Loucy (cell line): ENCODE measurements at regions not wholly inside any gene's neighbourhood (a gene's known extent, or its start where the extent isn't known, plus 50 kb on each side); places are given as distances from the start of the nearest gene placed in this dataset.

ENCODE experiments used
- H2AFZ ChIP-seq: fragments of 200-600 bp; sonication (generic); 2 replicates; pipeline ENCODE4 v1.6.0; 2016; ENCODE audit warnings: antibody characterized with exemption, mild to moderate bottlenecking, low read length, moderate library complexity
- H3F3A ChIP-seq: fragments of 200-600 bp; 2 replicates; pipeline ENCODE4 v1.6.0; 2016; ENCODE audit warnings: antibody characterized with exemption, low read depth, mild to moderate bottlenecking
- H3K27me3 ChIP-seq: fragments of 200-600 bp; sonication (generic); 2 replicates; pipeline ENCODE4 v1.6.1; 2014; ENCODE audit warnings: low read length, mild to moderate bottlenecking; ENCODE audit not compliant: insufficient read depth, poor library complexity, severe bottlenecking
- H3K36me3 ChIP-seq: fragments of 200-600 bp; sonication (generic); 2 replicates; pipeline ENCODE4 v1.6.1; 2016; ENCODE audit warnings: low read length; ENCODE audit not compliant: insufficient read depth
- H3K4me1 ChIP-seq: fragments of 200-600 bp; sonication (generic); 2 replicates; pipeline ENCODE4 v1.5.1; 2014; ENCODE audit warnings: low read length, mild to moderate bottlenecking; ENCODE audit not compliant: insufficient read depth, poor library complexity, severe bottlenecking
- H3K4me2 ChIP-seq: fragments of 200-600 bp; sonication (generic); 2 replicates; pipeline ENCODE4 v1.6.0; 2014; ENCODE audit warnings: antibody characterized with exemption, low read length, low read depth, mild to moderate bottlenecking; ENCODE audit not compliant: poor library complexity, severe bottlenecking
- H3K4me3 ChIP-seq: fragments of 200-600 bp; sonication (generic); 2 replicates; pipeline ENCODE4 v1.5.1; 2014; ENCODE audit warnings: low read length, mild to moderate bottlenecking, mixed read lengths; ENCODE audit not compliant: poor library complexity, severe bottlenecking
- H3K79me2 ChIP-seq: fragments of 200-600 bp; sonication (generic); 2 replicates; pipeline ENCODE4 v1.6.1; 2014; ENCODE audit warnings: low read length; ENCODE audit not compliant: insufficient read depth
- H3K9ac ChIP-seq: fragments of 200-600 bp; sonication (generic); 2 replicates; pipeline ENCODE4 v1.6.0; 2014; ENCODE audit warnings: mild to moderate bottlenecking, low read depth, low read length, moderate library complexity; ENCODE audit not compliant: poor library complexity, severe bottlenecking
- H3K9me2 ChIP-seq: fragments of 200-600 bp; sonication (generic); replicated peaks from 2 replicates; pipeline ENCODE4 v1.6.1; 2016; ENCODE audit warnings: low read depth, low read length, mixed read lengths
- H3K9me3 ChIP-seq: fragments of 200-600 bp; sonication (generic); 2 replicates; pipeline ENCODE4 v1.6.1; 2014; ENCODE audit warnings: mild to moderate bottlenecking, antibody characterized with exemption, low read length, low read depth; ENCODE audit not compliant: insufficient read depth
- H4K20me1 ChIP-seq: fragments of 200-600 bp; sonication (generic); 2 replicates; pipeline ENCODE4 v1.6.0; 2014; ENCODE audit warnings: antibody characterized with exemption, low read length, mild to moderate bottlenecking; ENCODE audit not compliant: insufficient read depth, poor library complexity, severe bottlenecking
- EZH2phosphoT487 ChIP-seq: fragments of 200-600 bp; IDR thresholded peaks from 2 replicates; pipeline ENCODE4 v1.6.1; 2018; ENCODE audit warnings: antibody characterized with exemption, mild to moderate bottlenecking, moderate library complexity, borderline replicate concordance
- TF ChIP-seq, protein P1 (sequence below): fragments of 200-600 bp; sonication (generic); conservative IDR thresholded peaks from 2 replicates; pipeline ENCODE4 v1.5.1; 2014; ENCODE audit warnings: mild to moderate bottlenecking, antibody characterized with exemption, low read length

- Histone ChIP-seq H3K4me3 (no peak overlapping the region), H3K9me2 (no peaks in the 10 kb centered on the region), H3K9me3 (no peaks in the 10 kb centered on the region), H3K79me2 (no peaks in the 10 kb centered on the region), H2AFZ (no peak overlapping the region), H3K36me3 (no peaks in the 10 kb centered on the region), H3K4me1 (no peaks in the 10 kb centered on the region), H3F3A (no peaks in the 10 kb centered on the region), H3K27me3 (no peaks in the 10 kb centered on the region), H4K20me1 (no peaks in the 10 kb centered on the region), H3K4me2 (no peak overlapping the region), H3K9ac (no peak overlapping the region)
- no peak for TF ChIP-seq EZH2phosphoT487
- TF ChIP-seq, protein P1, sequence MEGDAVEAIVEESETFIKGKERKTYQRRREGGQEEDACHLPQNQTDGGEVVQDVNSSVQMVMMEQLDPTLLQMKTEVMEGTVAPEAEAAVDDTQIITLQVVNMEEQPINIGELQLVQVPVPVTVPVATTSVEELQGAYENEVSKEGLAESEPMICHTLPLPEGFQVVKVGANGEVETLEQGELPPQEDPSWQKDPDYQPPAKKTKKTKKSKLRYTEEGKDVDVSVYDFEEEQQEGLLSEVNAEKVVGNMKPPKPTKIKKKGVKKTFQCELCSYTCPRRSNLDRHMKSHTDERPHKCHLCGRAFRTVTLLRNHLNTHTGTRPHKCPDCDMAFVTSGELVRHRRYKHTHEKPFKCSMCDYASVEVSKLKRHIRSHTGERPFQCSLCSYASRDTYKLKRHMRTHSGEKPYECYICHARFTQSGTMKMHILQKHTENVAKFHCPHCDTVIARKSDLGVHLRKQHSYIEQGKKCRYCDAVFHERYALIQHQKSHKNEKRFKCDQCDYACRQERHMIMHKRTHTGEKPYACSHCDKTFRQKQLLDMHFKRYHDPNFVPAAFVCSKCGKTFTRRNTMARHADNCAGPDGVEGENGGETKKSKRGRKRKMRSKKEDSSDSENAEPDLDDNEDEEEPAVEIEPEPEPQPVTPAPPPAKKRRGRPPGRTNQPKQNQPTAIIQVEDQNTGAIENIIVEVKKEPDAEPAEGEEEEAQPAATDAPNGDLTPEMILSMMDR: no peak
Observed at GRCh38 chr18:57258131-57258777, 94.1 kb upstream of the ST8SIA3 start.

DNA sequence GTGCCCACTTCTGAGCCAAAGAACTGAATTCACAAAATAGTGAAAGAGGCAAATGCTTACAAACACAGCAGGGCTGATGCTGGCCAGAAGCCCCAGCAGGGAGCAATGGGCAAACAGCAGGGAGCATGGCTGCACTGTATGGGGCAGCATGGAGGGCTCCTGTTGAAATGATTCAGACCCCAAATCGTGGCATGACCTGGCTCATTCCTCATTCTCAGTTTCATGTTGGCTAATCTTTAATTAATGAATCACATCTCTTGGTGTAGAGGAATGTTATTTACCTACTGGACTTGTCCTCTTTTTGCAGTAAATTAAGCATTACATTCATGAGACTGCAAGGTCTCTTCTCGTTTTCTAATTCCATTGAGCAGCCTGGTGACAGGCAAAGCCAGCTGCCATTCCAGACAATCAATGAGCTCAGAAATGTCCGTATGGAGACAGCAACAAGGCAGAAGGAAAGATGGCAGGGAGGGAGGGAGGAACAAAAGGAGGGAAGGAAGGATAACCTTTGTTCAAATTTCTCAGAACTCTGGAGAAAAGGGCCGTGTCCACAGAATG, 84.9 kb upstream of the ST8SIA3 start:
- no peaks in the 10 kb centered on the region for H3K27me3 ChIP-seq
- H3K36me3 ChIP-seq: no peaks in the 10 kb centered on the region
- H3K4me2 ChIP-seq: no peak overlapping the region
- no peaks in the 10 kb centered on the region for H3K79me2 ChIP-seq
- H3K4me1 ChIP-seq: no peaks in the 10 kb centered on the region
- no peak overlapping the region for H3K9ac ChIP-seq
- H3F3A ChIP-seq: no peaks in the 10 kb centered on the region
- H3K9me2 ChIP-seq: no peaks in the 10 kb centered on the region
- H4K20me1 ChIP-seq: no peaks in the 10 kb centered on the region
- H2AFZ ChIP-seq: no peak overlapping the region
- no peak overlapping the region for H3K4me3 ChIP-seq
- H3K9me3 ChIP-seq: no peaks in the 10 kb centered on the region
- TF ChIP-seq, protein P1: no peak
- TF ChIP-seq EZH2phosphoT487: no peak

DNA sequence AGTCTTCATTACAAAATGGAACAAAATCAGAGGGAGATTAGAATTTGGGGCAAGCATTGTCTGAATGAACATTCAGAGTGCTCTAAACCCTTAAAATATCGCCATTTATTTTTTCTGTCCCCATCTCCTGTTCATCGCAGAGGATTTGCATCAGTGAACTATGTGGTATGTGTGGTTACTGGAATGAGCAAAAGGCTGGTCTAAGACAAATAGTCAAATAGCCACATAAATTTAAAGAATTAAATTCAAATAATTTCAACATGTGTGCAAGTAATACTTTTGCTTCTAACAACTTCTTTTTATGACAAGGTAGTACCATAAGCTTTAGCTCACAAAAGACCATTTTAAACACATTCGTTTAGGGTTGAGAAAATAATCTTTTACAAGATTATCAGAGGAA, 82.6 kb upstream of the ST8SIA3 start:
- Histone ChIP-seq H4K20me1 (no peaks in the 10 kb centered on the region), H3K27me3 (no peaks in the 10 kb centered on the region), H3K79me2 (no peaks in the 10 kb centered on the region), H3K9me3 (no peaks in the 10 kb centered on the region), H3K4me1 (no peaks in the 10 kb centered on the region), H2AFZ (no peak overlapping the region), H3F3A (no peaks in the 10 kb centered on the region), H3K4me2 (no peak overlapping the region), H3K36me3 (no peaks in the 10 kb centered on the region), H3K9me2 (no peaks in the 10 kb centered on the region), H3K9ac (no peak overlapping the region), H3K4me3 (no peak overlapping the region)
- TF ChIP-seq, protein P1: no peak
- TF ChIP-seq EZH2phosphoT487: no peak
